ENCODE measurements at regions not wholly inside any gene's neighbourhood (a gene's known extent, or its start where the extent isn't known, plus 50 kb on each side); places are given as distances from the start of the nearest gene placed in this dataset.
"Not testable (repeated sequence)": the region's sequence is repeated elsewhere in the genome, so short reads cannot be mapped to it uniquely, and the experiment has no call there.

- not testable (repeated sequence) for ATAC-seq; H3K27ac Mint-ChIP-seq; DNase-seq (ENCODE audit: low spot score in 2 of 2)
- H3K9me3 Mint-ChIP-seq = peaks cover 31 to 45% of the 10 kb centered on the region in 2 donors
- peaks cover 0 to 27% of the 10 kb centered on the region in 2 donors for H3K36me3 Mint-ChIP-seq
These were observed 64.5 kb upstream of the HTR1E start for GRCh38 chr6:86872810-86873209.

GRCh38 chr6:86871681-86872080 is 65.6 kb upstream of the HTR1E start:
- H3K27ac Mint-ChIP-seq = no peak overlapping the region
- DNase-seq (ENCODE audit: low spot score in 2 of 2) = no peak
- ATAC-seq = no peak
- H3K9me3 Mint-ChIP-seq = peaks cover 31 to 45% of the 10 kb centered on the region in 2 donors
- H3K36me3 Mint-ChIP-seq = peaks cover 0 to 28% of the 10 kb centered on the region in 2 donors

GRCh38 chr6:86869500-86869899 is 67.8 kb upstream of the HTR1E start:
- Mint-ChIP-seq H3K36me3 (peaks cover 0 to 28% of the 10 kb centered on the region in 2 donors), H3K9me3 (peaks cover 24 to 39% of the 10 kb centered on the region in 2 donors), H3K27ac (no peak overlapping the region)
- DNase-seq (ENCODE audit: low spot score in 2 of 2) = no peak
- ATAC-seq = no peak

GRCh38 chr6:86859513-86859912 is 77.8 kb upstream of the HTR1E start:
- Mint-ChIP-seq H3K36me3 (no peaks in the 10 kb centered on the region), H3K9me3 (peaks cover 0 to 3% of the 10 kb centered on the region in 2 donors), H3K27ac (no peak overlapping the region)
- no peak for ATAC-seq
- DNase-seq (ENCODE audit: low spot score in 2 of 2) = no peak

- ATAC-seq = no peak
- H3K36me3 Mint-ChIP-seq = no peaks in the 10 kb centered on the region
These were observed 78.4 kb upstream of the HTR1E start for GRCh38 chr6:86858970-86859369.

GRCh38 chr6:86857783-86858182 is 79.5 kb upstream of the HTR1E start:
- Mint-ChIP-seq H3K36me3 (no peaks in the 10 kb centered on the region), H3K9me3 (peaks cover 2 to 3% of the 10 kb centered on the region in 2 donors), H3K27ac (no peak overlapping the region)
- no peak for DNase-seq (ENCODE audit: low spot score in 2 of 2)
- no peak for ATAC-seq

More at GRCh38 chr6:86858970-86859369, 78.4 kb upstream of the HTR1E start:
- H3K27ac Mint-ChIP-seq = no peak overlapping the region
- peaks cover 0 to 3% of the 10 kb centered on the region in 2 donors for H3K9me3 Mint-ChIP-seq
- DNase-seq (ENCODE audit: low spot score in 2 of 2) = no peak

GRCh38 chr6:86856937-86857563 is 80.3 kb upstream of the HTR1E start:
- ATAC-seq = no peak
- Mint-ChIP-seq H3K27ac (no peak overlapping the region), H3K36me3 (no peaks in the 10 kb centered on the region), H3K9me3 (peaks cover 3 to 5% of the 10 kb centered on the region in 2 donors)
- DNase-seq (ENCODE audit: low spot score in 2 of 2) = peak in 1 of 2 donors; percentile 32

- Mint-ChIP-seq H3K27ac (no peak overlapping the region), H3K36me3 (no peaks in the 10 kb centered on the region), H3K9me3 (peaks cover 3 to 5% of the 10 kb centered on the region in 2 donors)
- no peak for ATAC-seq
- no peak for DNase-seq (ENCODE audit: low spot score in 2 of 2)
These were observed 80.9 kb upstream of the HTR1E start for GRCh38 chr6:86856379-86856778.

- H3K27ac Mint-ChIP-seq = no peak overlapping the region
- H3K9me3 Mint-ChIP-seq = peaks cover 12 to 13% of the 10 kb centered on the region in 2 donors
- no peak for DNase-seq (ENCODE audit: low spot score in 2 of 2)
- H3K36me3 Mint-ChIP-seq = no peaks in the 10 kb centered on the region
- no peak for ATAC-seq
These were observed 88.3 kb upstream of the HTR1E start for GRCh38 chr6:86848986-86849385.

- H3K9me3 Mint-ChIP-seq = peaks cover 0 to 4% of the 10 kb centered on the region in 2 donors
These were observed 104.6 kb upstream of the HTR1E start for GRCh38 chr6:86832686-86833085.

GRCh38 chr6:86825436-86825835 is 111.9 kb upstream of the HTR1E start:
- DNase-seq (ENCODE audit: low spot score in 2 of 2) = no peak
- Mint-ChIP-seq H3K36me3 (no peaks in the 10 kb centered on the region), H3K27ac (no peak overlapping the region), H3K9me3 (peaks cover 0 to 4% of the 10 kb centered on the region in 2 donors)
- ATAC-seq = no peak

More at GRCh38 chr6:86832686-86833085, 104.6 kb upstream of the HTR1E start:
- DNase-seq (ENCODE audit: low spot score in 2 of 2) (no peak), ATAC-seq (no peak)
- Mint-ChIP-seq H3K27ac (no peak overlapping the region), H3K36me3 (no peaks in the 10 kb centered on the region)

- ATAC-seq (no peak), DNase-seq (ENCODE audit: low spot score in 2 of 2) (no peak)
- peaks cover 0 to 4% of the 10 kb centered on the region in 2 donors for H3K9me3 Mint-ChIP-seq
- H3K36me3 Mint-ChIP-seq = no peaks in the 10 kb centered on the region
- H3K27ac Mint-ChIP-seq = no peak overlapping the region
These were observed 114.6 kb upstream of the HTR1E start for GRCh38 chr6:86822747-86823146.

- H3K27ac Mint-ChIP-seq = no peak overlapping the region
- ATAC-seq = no peak
- no peak for DNase-seq (ENCODE audit: low spot score in 2 of 2)
These were observed 116.6 kb upstream of the HTR1E start for GRCh38 chr6:86820750-86821149.

GRCh38 chr6:86793649-86794048 is 143.7 kb upstream of the HTR1E start:
- Mint-ChIP-seq H3K27ac (no peak overlapping the region), H3K9me3 (peaks cover 0 to 10% of the 10 kb centered on the region in 2 donors), H3K36me3 (no peaks in the 10 kb centered on the region)
- ATAC-seq = no peak
- DNase-seq (ENCODE audit: low spot score in 2 of 2) = no peak

More at GRCh38 chr6:86820750-86821149, 116.6 kb upstream of the HTR1E start:
- Mint-ChIP-seq H3K36me3 (no peaks in the 10 kb centered on the region), H3K9me3 (peaks cover 0 to 9% of the 10 kb centered on the region in 2 donors)

- no peak overlapping the region for H3K27ac Mint-ChIP-seq
- peaks cover 0 to 10% of the 10 kb centered on the region in 2 donors for H3K9me3 Mint-ChIP-seq
- no peak for DNase-seq (ENCODE audit: low spot score in 2 of 2)
- no peak for ATAC-seq
- no peaks in the 10 kb centered on the region for H3K36me3 Mint-ChIP-seq
These were observed 145.9 kb upstream of the HTR1E start for GRCh38 chr6:86791476-86791875.

GRCh38 chr6:86789779-86790411 is 147.4 kb upstream of the HTR1E start:
- no peak overlapping the region for H3K27ac Mint-ChIP-seq
- H3K9me3 Mint-ChIP-seq = peaks cover 0 to 10% of the 10 kb centered on the region in 2 donors
- H3K36me3 Mint-ChIP-seq = no peaks in the 10 kb centered on the region
- DNase-seq (ENCODE audit: low spot score in 2 of 2) (no peak), ATAC-seq (no peak)

- no peak for DNase-seq (ENCODE audit: low spot score in 2 of 2)
- ATAC-seq = no peak
- Mint-ChIP-seq H3K27ac (no peak overlapping the region), H3K36me3 (no peaks in the 10 kb centered on the region), H3K9me3 (peaks cover 0 to 4% of the 10 kb centered on the region in 2 donors)
These were observed 155.0 kb upstream of the HTR1E start for GRCh38 chr6:86782328-86782727.

- ATAC-seq = no peak
- no peaks in the 10 kb centered on the region for H3K36me3 Mint-ChIP-seq
These were observed 156.4 kb upstream of the HTR1E start for GRCh38 chr6:86780923-86781322.

More at GRCh38 chr6:86780923-86781322, 156.4 kb upstream of the HTR1E start:
- DNase-seq (ENCODE audit: low spot score in 2 of 2) = no peak
- Mint-ChIP-seq H3K27ac (no peak overlapping the region), H3K9me3 (peaks cover 0 to 4% of the 10 kb centered on the region in 2 donors)

All from activated naive CD4-positive, alpha-beta T cell treated with anti-CD3 and anti-CD28 coated beads, Interleukin-2, amount 50 U/mL, for 72 hours (primary cell).